ENCODE measurements at regions not wholly inside any gene's neighbourhood (a gene's known extent, or its start where the extent isn't known, plus 50 kb on each side); places are given as distances from the start of the nearest gene placed in this dataset.

DNA sequence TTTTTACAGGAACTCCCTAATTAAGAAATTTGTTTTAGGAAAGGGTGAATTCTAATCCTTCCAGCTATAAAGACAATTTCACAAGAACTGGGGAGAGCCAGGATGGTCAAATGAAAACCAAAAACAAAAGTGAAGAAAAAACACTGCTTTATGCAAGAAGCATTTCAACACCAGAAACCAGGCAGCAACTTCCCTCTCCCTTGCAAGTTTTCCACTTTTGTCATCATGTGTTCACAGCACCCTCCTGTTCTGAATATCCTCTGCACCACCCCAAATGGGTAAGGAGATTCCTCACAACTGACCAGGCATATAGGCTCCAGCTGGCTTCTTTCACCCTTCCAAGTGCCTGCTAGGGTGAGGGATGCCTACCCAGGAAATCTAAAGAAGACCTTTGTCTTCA lies 328.1 kb downstream of the TBC1D4 start:
- Histone ChIP-seq H3K4me3 (no peak overlapping the region), H2AFZ (no peak overlapping the region), H4K20me1 (replicated peaks; ENCODE audit: insufficient read depth) (no peaks in the 10 kb centered on the region), H3K9me2 (ENCODE audit: insufficient read depth) (peaks cover 18% of the 10 kb centered on the region; the same call in 1 of the 2 replicates), H3K4me2 (no peak overlapping the region), H3K27me3 (ENCODE audit: insufficient read depth) (no peaks in the 10 kb centered on the region), H3K36me3 (ENCODE audit: insufficient read depth) (no peaks in the 10 kb centered on the region), H3K4me1 (ENCODE audit: insufficient read depth) (no peaks in the 10 kb centered on the region), H3K79me2 (replicated peaks; ENCODE audit: insufficient read depth) (no peaks in the 10 kb centered on the region), H3K27ac (ENCODE audit: low read depth) (no peak overlapping the region), H3F3A (replicated peaks; ENCODE audit: low read depth) (no peaks in the 10 kb centered on the region)
- DNase-seq (ENCODE audit: low spot score) (no peak), ATAC-seq (no peak)
- TF ChIP-seq STAT1 (IDR thresholded peaks at IDR 0.05; ENCODE audit: unreplicated experiment) (no peak), CTCF (conservative IDR thresholded peaks at IDR 0.05; ENCODE audit: low read depth in 2 of 2) (no peak), NANOG (IDR thresholded peaks at IDR 0.05; ENCODE audit: borderline replicate concordance) (no peak), EZH2phosphoT487 (IDR thresholded peaks at IDR 0.05; ENCODE audit: unreplicated experiment) (no peak), EZH2 (IDR thresholded peaks at IDR 0.05; ENCODE audit: low read depth, unreplicated experiment) (no peak), ZNF462 (CRISPR knock-in tag; IDR thresholded peaks at IDR 0.05) (no peak), JUNB (IDR thresholded peaks at IDR 0.05; ENCODE audit: unreplicated experiment) (no peak), REST (IDR thresholded peaks at IDR 0.05; ENCODE audit: unreplicated experiment) (no peak), ZNF331 (CRISPR knock-in tag; IDR thresholded peaks at IDR 0.05; ENCODE audit: low read depth) (no peak), POLR2AphosphoS5 (IDR thresholded peaks at IDR 0.05; ENCODE audit: low read depth) (no peak), ZNF114 (CRISPR knock-in tag; IDR thresholded peaks at IDR 0.05) (no peak), CREB1 (CRISPR knock-in tag; IDR thresholded peaks at IDR 0.05; ENCODE audit: low read depth) (no peak)
- TF ChIP-seq, protein P1, sequence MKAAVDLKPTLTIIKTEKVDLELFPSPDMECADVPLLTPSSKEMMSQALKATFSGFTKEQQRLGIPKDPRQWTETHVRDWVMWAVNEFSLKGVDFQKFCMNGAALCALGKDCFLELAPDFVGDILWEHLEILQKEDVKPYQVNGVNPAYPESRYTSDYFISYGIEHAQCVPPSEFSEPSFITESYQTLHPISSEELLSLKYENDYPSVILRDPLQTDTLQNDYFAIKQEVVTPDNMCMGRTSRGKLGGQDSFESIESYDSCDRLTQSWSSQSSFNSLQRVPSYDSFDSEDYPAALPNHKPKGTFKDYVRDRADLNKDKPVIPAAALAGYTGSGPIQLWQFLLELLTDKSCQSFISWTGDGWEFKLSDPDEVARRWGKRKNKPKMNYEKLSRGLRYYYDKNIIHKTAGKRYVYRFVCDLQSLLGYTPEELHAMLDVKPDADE (IDR thresholded peaks at IDR 0.05) = no peak
- no peaks in the 10 kb centered on the region for H3K4me1 Mint-ChIP-seq
- no peak overlapping the region for H3K4me3 Mint-ChIP-seq
- peaks cover 8% of the 10 kb centered on the region; the same call in 2 of the 3 replicates for H3K36me3 Mint-ChIP-seq (ENCODE audit: low read depth)
- no peaks in the 10 kb centered on the region for H3K27me3 Mint-ChIP-seq (ENCODE audit: insufficient read depth, low read depth, poor library complexity)
- H3K27ac Mint-ChIP-seq = no peak overlapping the region
- H3K9me3 Mint-ChIP-seq = peaks cover 13% of the 10 kb centered on the region
